ENCODE measurements at regions not wholly inside any gene's neighbourhood (a gene's known extent, or its start where the extent isn't known, plus 50 kb on each side); places are given as distances from the start of the nearest gene placed in this dataset.

GRCh38 chr3:193827040-193827669, 234.1 kb downstream of the OPA1 start (continued):
- TF ChIP-seq ZNF629 (tag by site-specific recombination; IDR thresholded peaks at IDR 0.05): no peak
- no peak for TF ChIP-seq ZNF239 (tag by site-specific recombination; IDR thresholded peaks at IDR 0.05)
- no peak for TF ChIP-seq ZNF324 (tag by site-specific recombination; IDR thresholded peaks at IDR 0.05)
- TF ChIP-seq ZNF658 (tag by site-specific recombination; IDR thresholded peaks at IDR 0.05): no peak
- no peak for TF ChIP-seq ZNF626 (tag by site-specific recombination; IDR thresholded peaks at IDR 0.05)

- TF ChIP-seq ZNF24 (tag by site-specific recombination; IDR thresholded peaks at IDR 0.05) (no peak), ZNF518A (tag by site-specific recombination; conservative IDR thresholded peaks at IDR 0.05; ENCODE audit: low read depth) (no peak), ZNF175 (tag by site-specific recombination; IDR thresholded peaks at IDR 0.05) (no peak), ZNF544 (tag by site-specific recombination; IDR thresholded peaks at IDR 0.05) (no peak), ZNF362 (tag by site-specific recombination; IDR thresholded peaks at IDR 0.05) (no peak), HOXD13 (CRISPR knock-in tag; IDR thresholded peaks at IDR 0.05; ENCODE audit: borderline replicate concordance) (no peak), ZNF837 (tag by site-specific recombination; IDR thresholded peaks at IDR 0.05) (no peak), ZNF148 (tag by site-specific recombination; IDR thresholded peaks at IDR 0.05; ENCODE audit: borderline replicate concordance) (no peak), ZNF571 (tag by site-specific recombination; IDR thresholded peaks at IDR 0.05) (no peak), SETDB1 (IDR thresholded peaks at IDR 0.05; ENCODE audit: insufficient read length, low read length) (no peak), RBAK (tag by site-specific recombination; IDR thresholded peaks at IDR 0.05) (no peak), SALL2 (tag by site-specific recombination; IDR thresholded peaks at IDR 0.05; ENCODE audit: borderline replicate concordance) (no peak), ZNF514 (tag by site-specific recombination; IDR thresholded peaks at IDR 0.05) (no peak), ZNF211 (tag by site-specific recombination; IDR thresholded peaks at IDR 0.05; ENCODE audit: low read depth) (no peak), SCRT2 (tag by site-specific recombination; IDR thresholded peaks at IDR 0.05) (no peak), ZNF292 (tag by site-specific recombination; IDR thresholded peaks at IDR 0.05; ENCODE audit: borderline replicate concordance, low read depth) (no peak), ZNF629 (tag by site-specific recombination; IDR thresholded peaks at IDR 0.05) (no peak)
- ChIA-PET POLR2A (no interaction called here), CTCF (no interaction called here)
- H3K9me3 ChIP-seq (ENCODE audit: control insufficient read depth, insufficient read depth, low read depth, low read length): no peaks in the 10 kb centered on the region
- H3K36me3 ChIP-seq (ENCODE audit: control insufficient read depth in 2 of 2, insufficient read depth in 1 of 2, low read length in 2 of 2): no peaks in the 10 kb centered on the region
- H3K4me1 ChIP-seq (ENCODE audit: control insufficient read depth, insufficient read depth, low read length): peaks cover 12% of the 10 kb centered on the region; the same call in 1 of the 2 replicates
- no peak overlapping the region for H3K27ac ChIP-seq (ENCODE audit: extremely low read depth, low read depth, low read length)
- no peak overlapping the region for H3K4me3 ChIP-seq (ENCODE audit: low read depth, low read length)
Measured at GRCh38 chr3:193827871-193828270, 234.9 kb downstream of the OPA1 start.

All from HEK293 (cell line).